ENCODE measurements at regions not wholly inside any gene's neighbourhood (a gene's known extent, or its start where the extent isn't known, plus 50 kb on each side); places are given as distances from the start of the nearest gene placed in this dataset.

DNA sequence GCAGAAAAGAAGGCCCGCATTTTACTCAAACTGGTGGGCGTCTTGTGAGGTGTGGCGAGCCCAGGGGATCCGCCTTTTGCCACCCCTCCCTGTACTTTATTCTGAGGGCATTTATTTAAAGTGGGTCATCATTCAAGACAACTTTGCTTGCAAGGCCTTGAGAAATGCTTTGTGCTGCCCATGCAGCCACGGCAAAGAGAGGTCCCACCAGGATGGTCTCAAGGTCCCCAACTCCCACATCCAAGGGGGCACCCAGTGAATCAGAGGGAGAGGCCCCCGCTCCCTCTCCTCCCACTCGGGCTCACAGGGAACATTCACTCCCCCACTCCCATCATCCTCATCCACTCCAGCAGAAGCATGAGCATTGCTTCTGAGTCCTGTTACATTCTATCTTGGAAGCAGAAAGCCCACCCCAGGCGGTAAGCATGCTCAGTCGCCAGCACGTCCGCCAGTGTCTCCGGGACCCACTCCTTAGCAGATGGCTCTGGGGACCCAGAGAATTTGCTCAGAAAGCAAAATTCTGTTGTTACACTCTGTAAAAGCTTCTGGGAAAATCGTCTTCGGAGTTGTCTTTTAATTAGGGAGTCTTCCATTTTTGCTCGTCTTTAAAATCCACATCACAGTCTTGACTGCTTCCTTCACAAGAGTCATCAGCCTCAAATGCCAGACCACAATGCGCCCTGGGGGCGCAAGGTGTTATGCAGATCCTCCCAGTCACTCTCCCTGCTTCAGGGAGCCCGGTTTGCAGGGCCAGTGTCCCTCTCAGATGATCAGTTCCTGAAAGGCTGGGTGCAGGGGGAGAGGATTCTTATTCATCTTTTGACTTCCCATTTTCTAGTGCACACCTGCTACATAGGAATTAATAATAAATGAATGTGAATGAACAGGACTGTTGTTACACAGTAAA, 99.4 kb upstream of the NCK2 start:
- TF ChIP-seq, protein P1, sequence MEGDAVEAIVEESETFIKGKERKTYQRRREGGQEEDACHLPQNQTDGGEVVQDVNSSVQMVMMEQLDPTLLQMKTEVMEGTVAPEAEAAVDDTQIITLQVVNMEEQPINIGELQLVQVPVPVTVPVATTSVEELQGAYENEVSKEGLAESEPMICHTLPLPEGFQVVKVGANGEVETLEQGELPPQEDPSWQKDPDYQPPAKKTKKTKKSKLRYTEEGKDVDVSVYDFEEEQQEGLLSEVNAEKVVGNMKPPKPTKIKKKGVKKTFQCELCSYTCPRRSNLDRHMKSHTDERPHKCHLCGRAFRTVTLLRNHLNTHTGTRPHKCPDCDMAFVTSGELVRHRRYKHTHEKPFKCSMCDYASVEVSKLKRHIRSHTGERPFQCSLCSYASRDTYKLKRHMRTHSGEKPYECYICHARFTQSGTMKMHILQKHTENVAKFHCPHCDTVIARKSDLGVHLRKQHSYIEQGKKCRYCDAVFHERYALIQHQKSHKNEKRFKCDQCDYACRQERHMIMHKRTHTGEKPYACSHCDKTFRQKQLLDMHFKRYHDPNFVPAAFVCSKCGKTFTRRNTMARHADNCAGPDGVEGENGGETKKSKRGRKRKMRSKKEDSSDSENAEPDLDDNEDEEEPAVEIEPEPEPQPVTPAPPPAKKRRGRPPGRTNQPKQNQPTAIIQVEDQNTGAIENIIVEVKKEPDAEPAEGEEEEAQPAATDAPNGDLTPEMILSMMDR (conservative IDR thresholded peaks at IDR 0.05; ENCODE audit: low read length), result no peak
- TF ChIP-seq EZH2phosphoT487 (IDR thresholded peaks at IDR 0.05; ENCODE audit: borderline replicate concordance), result no peak
